Adipocyte (in vitro differentiated cells): ENCODE measurements at regions not wholly inside any gene's neighbourhood (a gene's known extent, or its start where the extent isn't known, plus 50 kb on each side); places are given as distances from the start of the nearest gene placed in this dataset.
"Not testable (repeated sequence)": the region's sequence is repeated elsewhere in the genome, so short reads cannot be mapped to it uniquely, and the experiment has no call there.

Source experiments
- DNase-seq: peaks from one replicate; pipeline ENCODE4 v3.0.0-alpha.2; 2015; ENCODE audit warnings: low read depth
- H3K27me3 ChIP-seq: replicated peaks from 2 replicates; pipeline ENCODE4 v1.7.0; 2013; ENCODE audit warnings: mild to moderate bottlenecking, low read length, moderate library complexity; ENCODE audit not compliant: control insufficient read depth, insufficient read depth
- H3K36me3 ChIP-seq: 2 replicates; pipeline ENCODE4 v1.7.0; 2013; ENCODE audit warnings: low read length, mild to moderate bottlenecking, moderate library complexity; ENCODE audit not compliant: control insufficient read depth, insufficient read depth, severe bottlenecking
- H3K4me1 ChIP-seq: 2 replicates; pipeline ENCODE4 v1.7.0; 2013; ENCODE audit warnings: mild to moderate bottlenecking, low read length, moderate library complexity; ENCODE audit not compliant: control insufficient read depth, insufficient read depth
- H3K4me3 ChIP-seq: 2 replicates; pipeline ENCODE4 v1.7.0; 2013; ENCODE audit warnings: mild to moderate bottlenecking, low read length, moderate library complexity
- H3K9ac ChIP-seq: 2 replicates; pipeline ENCODE4 v1.7.0; 2013; ENCODE audit warnings: mild to moderate bottlenecking, low read length, moderate library complexity
- H3K9me3 ChIP-seq: 2 replicates; pipeline ENCODE4 v1.7.0; 2013; ENCODE audit warnings: mild to moderate bottlenecking, low read length, moderate library complexity; ENCODE audit not compliant: control insufficient read depth

- DNase-seq = no peak
- no peak overlapping the region for H3K4me3 ChIP-seq
- H3K27me3 ChIP-seq = no peaks in the 10 kb centered on the region
- H3K4me1 ChIP-seq = no peaks in the 10 kb centered on the region
- H3K36me3 ChIP-seq = no peaks in the 10 kb centered on the region
- H3K9ac ChIP-seq = no peak overlapping the region
- H3K9me3 ChIP-seq = no peaks in the 10 kb centered on the region
Measured at GRCh38 chr4:116229420-116229819, 856.0 kb downstream of the TRAM1L1 start.

- Histone ChIP-seq H3K4me3 (no peak overlapping the region), H3K9ac (no peak overlapping the region), H3K36me3 (no peaks in the 10 kb centered on the region), H3K9me3 (no peaks in the 10 kb centered on the region), H3K4me1 (no peaks in the 10 kb centered on the region), H3K27me3 (no peaks in the 10 kb centered on the region)
- DNase-seq = no peak
Measured at GRCh38 chr4:116223040-116223732, 862.2 kb downstream of the TRAM1L1 start.

- Histone ChIP-seq H3K4me1 (no peaks in the 10 kb centered on the region), H3K36me3 (no peaks in the 10 kb centered on the region), H3K27me3 (no peaks in the 10 kb centered on the region), H3K4me3 (no peak overlapping the region), H3K9me3 (no peaks in the 10 kb centered on the region), H3K9ac (no peak overlapping the region)
- no peak for DNase-seq
Measured at GRCh38 chr4:116217781-116218180, 867.6 kb downstream of the TRAM1L1 start.

GRCh38 chr4:116215622-116216021 lies 869.8 kb downstream of the TRAM1L1 start:
- DNase-seq = no peak
- H3K36me3 ChIP-seq = no peaks in the 10 kb centered on the region
- no peak overlapping the region for H3K4me3 ChIP-seq
- H3K27me3 ChIP-seq = no peaks in the 10 kb centered on the region
- no peaks in the 10 kb centered on the region for H3K4me1 ChIP-seq
- H3K9me3 ChIP-seq = no peaks in the 10 kb centered on the region
- H3K9ac ChIP-seq = no peak overlapping the region

GRCh38 chr4:116202524-116202923 lies 882.9 kb downstream of the TRAM1L1 start:
- no peaks in the 10 kb centered on the region for H3K9me3 ChIP-seq
- H3K27me3 ChIP-seq = no peaks in the 10 kb centered on the region
- no peaks in the 10 kb centered on the region for H3K4me1 ChIP-seq
- no peak for DNase-seq
- H3K36me3 ChIP-seq = no peaks in the 10 kb centered on the region
- H3K4me3 ChIP-seq = no peak overlapping the region
- no peak overlapping the region for H3K9ac ChIP-seq

GRCh38 chr4:116197317-116197809 lies 888.0 kb downstream of the TRAM1L1 start:
- no peak for DNase-seq
- Histone ChIP-seq H3K4me3 (no peak overlapping the region), H3K27me3 (no peaks in the 10 kb centered on the region), H3K4me1 (no peaks in the 10 kb centered on the region), H3K36me3 (no peaks in the 10 kb centered on the region), H3K9me3 (no peaks in the 10 kb centered on the region), H3K9ac (no peak overlapping the region)

- Histone ChIP-seq H3K9me3 (no peaks in the 10 kb centered on the region), H3K36me3 (no peaks in the 10 kb centered on the region), H3K27me3 (no peaks in the 10 kb centered on the region), H3K4me1 (peaks cover 3% of the 10 kb centered on the region), H3K4me3 (no peak overlapping the region), H3K9ac (no peak overlapping the region)
- no peak for DNase-seq
Measured at GRCh38 chr4:116183241-116183640, 902.1 kb downstream of the TRAM1L1 start.

GRCh38 chr4:116180157-116180601 lies 905.2 kb downstream of the TRAM1L1 start:
- H3K36me3 ChIP-seq = no peaks in the 10 kb centered on the region
- peak; percentile 39 for DNase-seq
- H3K4me3 ChIP-seq = peak overlapping the region; percentile 69
- no peaks in the 10 kb centered on the region for H3K27me3 ChIP-seq
- no peaks in the 10 kb centered on the region for H3K9me3 ChIP-seq
- H3K4me1 ChIP-seq = peaks cover 3% of the 10 kb centered on the region
- peak overlapping the region; percentile 45 for H3K9ac ChIP-seq

- DNase-seq, H3K9me3 ChIP-seq, H3K4me3 ChIP-seq, H3K9ac ChIP-seq, H3K27me3 ChIP-seq, H3K36me3 ChIP-seq, H3K4me1 ChIP-seq: not testable (repeated sequence)
Measured at GRCh38 chr4:116151371-116151770, 934.0 kb downstream of the TRAM1L1 start.

GRCh38 chr4:116150152-116150551 lies 935.2 kb downstream of the TRAM1L1 start:
- Histone ChIP-seq H3K9ac (no peak overlapping the region), H3K27me3 (no peaks in the 10 kb centered on the region), H3K9me3 (no peaks in the 10 kb centered on the region), H3K4me3 (no peak overlapping the region), H3K4me1 (no peaks in the 10 kb centered on the region), H3K36me3 (no peaks in the 10 kb centered on the region)
- no peak for DNase-seq

- no peaks in the 10 kb centered on the region for H3K9me3 ChIP-seq
- H3K4me3 ChIP-seq = no peak overlapping the region
- no peaks in the 10 kb centered on the region for H3K4me1 ChIP-seq
- no peak overlapping the region for H3K9ac ChIP-seq
- no peaks in the 10 kb centered on the region for H3K27me3 ChIP-seq
- DNase-seq = no peak
- H3K36me3 ChIP-seq = no peaks in the 10 kb centered on the region
Measured at GRCh38 chr4:116143198-116143597, 942.2 kb downstream of the TRAM1L1 start.

GRCh38 chr4:116132946-116133345 lies 952.4 kb downstream of the TRAM1L1 start:
- Histone ChIP-seq H3K27me3 (no peaks in the 10 kb centered on the region), H3K9ac (no peak overlapping the region), H3K9me3 (no peaks in the 10 kb centered on the region), H3K36me3 (no peaks in the 10 kb centered on the region), H3K4me1 (no peaks in the 10 kb centered on the region), H3K4me3 (no peak overlapping the region)
- DNase-seq = no peak
